K562 (cell line): ENCODE measurements at regions not wholly inside any gene's neighbourhood (a gene's known extent, or its start where the extent isn't known, plus 50 kb on each side); places are given as distances from the start of the nearest gene placed in this dataset.

Experiments
- ATAC-seq: fragments of 200-7000 bp; cut with Tn5 transposase; 3 replicates; pipeline ENCODE4 v1.9.1; 2020; ENCODE audit warnings: moderate library complexity
- BruUV-seq: library from RNA; stranded (reverse); fragments of 400-500 nt; replicated peaks from 2 replicates; lab custom pipeline; 2021; lab: Mats Ljungman, UMichigan
- CTCF ChIA-PET: fragments of 300-600 bp; formaldehyde crosslinking; extraction: SDS; loops from one replicate; lab custom pipeline; 2021; ENCODE audit warnings: low intra/inter-chr PET ratio; lab: Yijun Ruan, JAX
- POLR2A ChIA-PET: fragments of 300-600, 350-650 bp; sonication (Branson Sonifier 250); formaldehyde crosslinking; extraction: SDS; loops from one replicate; lab custom pipeline; 2021; ENCODE audit warnings: antibody characterized with exemption, inconsistent platforms; lab: Yijun Ruan, JAX
- DNase-seq, 4 experiments: peaks; one replicate each; pipeline versions ENCODE4 v3.0.0 to v3.0.0-alpha.2; 2011 to 2018; ENCODE audit warnings: low spot score in 3 of 4, mixed read lengths in 3 of 4; ENCODE audit errors: extremely low read depth in 1 of 4
- FAIRE-seq: peaks from 2 replicates; lab custom pipeline; 2011; peaks lifted over from hg19 to GRCh38; lab: Jason Lieb, UNC
- H2AFZ ChIP-seq: 2 replicates; pipeline ENCODE4 v1.6.0; 2011; ENCODE audit warnings: low read depth, low read length, control low read depth, inconsistent platforms
- H3K27ac ChIP-seq: fragments of 200-600 bp; 3 replicates; pipeline ENCODE4 v1.8.0; 2011; ENCODE audit warnings: low read depth, mild to moderate bottlenecking, control low read depth, inconsistent platforms, low read length, moderate library complexity, mixed read lengths; ENCODE audit errors: extremely low read depth
- H3K27me3 ChIP-seq, 2 experiments: fragments of 300-600 bp in 1 of 2; 2 replicates in 1 of 2; 3 replicates in 1 of 2; pipeline versions ENCODE4 v1.6.0 to v1.8.0; 2011; ENCODE audit warnings: inconsistent platforms in 2 of 2, low read length in 2 of 2, mild to moderate bottlenecking in 1 of 2, mixed read lengths in 1 of 2, moderate library complexity in 1 of 2; ENCODE audit not compliant: control insufficient read depth in 2 of 2, insufficient read depth in 2 of 2
- H3K36me3 ChIP-seq: fragments of 300-600 bp; 3 replicates; pipeline ENCODE4 v1.8.0; 2011; ENCODE audit warnings: mild to moderate bottlenecking, low read length, inconsistent platforms; ENCODE audit not compliant: control insufficient read depth, insufficient read depth
- H3K4me1 ChIP-seq, 2 experiments: fragments of 200-600 bp in 1 of 2; replicated peaks in 1 of 2; 2 replicates in 1 of 2; 3 replicates in 1 of 2; pipeline versions ENCODE4 v1.5.1 to v1.8.0; 2011; ENCODE audit warnings: inconsistent platforms in 2 of 2, low read length in 2 of 2, mild to moderate bottlenecking in 1 of 2, mixed read lengths in 1 of 2, moderate library complexity in 1 of 2; ENCODE audit not compliant: control insufficient read depth in 2 of 2, insufficient read depth in 2 of 2
- H3K4me2 ChIP-seq: 2 replicates; pipeline ENCODE4 v1.6.1; 2011; ENCODE audit warnings: low read length, control low read depth, inconsistent platforms, mixed read lengths; ENCODE audit not compliant: insufficient read depth
- H3K4me3 ChIP-seq: fragments of 200-600 bp; sonication (generic), shearing (Covaris generic); 2 replicates; pipeline ENCODE4 v1.5.1; 2016; ENCODE audit warnings: control low read depth, inconsistent platforms
- H3K79me2 ChIP-seq: fragments of 200-600 bp; 3 replicates; pipeline ENCODE4 v1.8.0; 2011; ENCODE audit warnings: low read length, inconsistent platforms; ENCODE audit not compliant: control insufficient read depth, insufficient read depth
- H3K9ac ChIP-seq, 2 experiments: 2 replicates each; pipeline versions ENCODE4 v1.6.0 to v1.6.1; 2011; ENCODE audit warnings: low read depth in 2 of 2, low read length in 2 of 2, control low read depth in 1 of 2, inconsistent platforms in 1 of 2, mild to moderate bottlenecking in 1 of 2, mixed read lengths in 1 of 2; ENCODE audit not compliant: insufficient read depth in 1 of 2
- H3K9me1 ChIP-seq: one replicate; pipeline ENCODE4 v1.6.0; 2011; ENCODE audit warnings: inconsistent platforms, mild to moderate bottlenecking, low read length, moderate library complexity; ENCODE audit not compliant: control insufficient read depth, insufficient read depth
- H3K9me3 ChIP-seq: replicated peaks from 2 replicates; pipeline ENCODE4 v1.5.1; 2011; ENCODE audit warnings: low read depth, low read length, inconsistent platforms; ENCODE audit not compliant: control insufficient read depth, insufficient read depth
- H4K20me1 ChIP-seq: replicated peaks from 2 replicates; pipeline ENCODE4 v1.6.1; 2011; ENCODE audit warnings: low read length, inconsistent platforms, mixed read lengths; ENCODE audit not compliant: control insufficient read depth, insufficient read depth
- ATF7 ChIP-seq: fragments of 450-650 bp; IDR thresholded peaks from 2 replicates; pipeline ENCODE4 v1.7.1; 2014; ENCODE audit warnings: mild to moderate bottlenecking, moderate library complexity
- CSDE1 ChIP-seq, 2 experiments: fragments of 450-650 bp; IDR thresholded peaks; 2 replicates each; pipeline ENCODE4 v1.6.1; 2016; ENCODE audit warnings: mild to moderate bottlenecking in 1 of 2
- CTBP1 ChIP-seq: fragments of 450-650 bp; IDR thresholded peaks from 2 replicates; pipeline ENCODE4 v1.6.1; 2016; ENCODE audit warnings: borderline replicate concordance
- FOXM1 ChIP-seq, 2 experiments: fragments of 450-650 bp in 1 of 2; sonication (generic) in 1 of 2; formaldehyde crosslinking in 1 of 2; IDR thresholded peaks; 2 replicates each; pipeline versions ENCODE4 v1.6.1 to v1.9.0; 2017 to 2022; ENCODE audit warnings: low read depth in 2 of 2, mild to moderate bottlenecking in 2 of 2, missing genetic modification reagents in 1 of 2, moderate library complexity in 1 of 2
- HLTF ChIP-seq: fragments of 450-650 bp; IDR thresholded peaks from 2 replicates; pipeline ENCODE4 v1.6.1; 2016
- KAT8 ChIP-seq: fragments of 450-650 bp; IDR thresholded peaks from 2 replicates; pipeline ENCODE4 v1.6.1; 2016; ENCODE audit warnings: low read depth, mild to moderate bottlenecking
- MAFF ChIP-seq: IDR thresholded peaks from 2 replicates; pipeline ENCODE4 v1.6.1; 2012; ENCODE audit warnings: low read length, improper control_type of control experiment
- MAFG ChIP-seq: fragments of 450-650 bp; conservative IDR thresholded peaks from 2 replicates; pipeline ENCODE4 v1.6.1; 2016; ENCODE audit warnings: missing genetic modification characterization, missing compliant biosample characterization
- MAFK ChIP-seq: IDR thresholded peaks from 2 replicates; pipeline ENCODE4 v1.6.1; 2011; ENCODE audit warnings: low read length, improper control_type of control experiment
- MCM7 ChIP-seq, 2 experiments: fragments of 450-650 bp; IDR thresholded peaks; 2 replicates each; pipeline ENCODE4 v1.6.1; 2016 to 2018
- PCBP2 ChIP-seq: fragments of 200-400 bp; formaldehyde crosslinking; IDR thresholded peaks from 2 replicates; pipeline ENCODE4 v1.6.1; 2018; ENCODE audit warnings: low read length, low read depth, mild to moderate bottlenecking, moderate library complexity; ENCODE audit not compliant: poor library complexity, severe bottlenecking
- TGIF2 ChIP-seq: sonication (generic); formaldehyde crosslinking; IDR thresholded peaks from 2 replicates; pipeline ENCODE4 v1.8.1; 2022; ENCODE audit warnings: mild to moderate bottlenecking, missing genetic modification reagents, moderate library complexity
- XRCC3 ChIP-seq: fragments of 450-650 bp; IDR thresholded peaks from 2 replicates; pipeline ENCODE4 v1.6.1; 2017; ENCODE audit warnings: mild to moderate bottlenecking, moderate library complexity
- ZC3H11A ChIP-seq: IDR thresholded peaks from 2 replicates; pipeline ENCODE4 v1.6.1; 2012; ENCODE audit warnings: low read depth, low read length, improper control_type of control experiment
- ZNF316 ChIP-seq: fragments of 450-650 bp; IDR thresholded peaks from 2 replicates; pipeline ENCODE4 v1.6.1; 2016
- WGBS: fragments of 100-300 bp; shearing (Covaris generic); methylation state at CpG from one replicate; pipeline ENCODE4 v1.1.6; 2016; ENCODE audit warnings: low coverage, mixed read lengths; ENCODE audit not compliant: insufficient coverage; ENCODE audit errors: missing lambda C conversion rate; 5-methylcytosine and 5-hydroxymethylcytosine counted together
- in situ Hi-C: fragments of 300-500 bp; cut with MboI; formaldehyde crosslinking; loops from 4 replicates; pipeline ENCODE4 v1.15.0; 2018; ENCODE audit warnings: inconsistent platforms, mixed read lengths
- intact Hi-C: fragments of 100-400 bp; cut with micrococcal nuclease; formaldehyde crosslinking; loops from 2 replicates; pipeline ENCODE4 v1.14.2; 2022
- TF ChIP-seq, protein P1 (sequence below), 2 experiments: IDR thresholded peaks; 2 replicates each; pipeline ENCODE4 v1.6.1; 2011; ENCODE audit warnings: borderline replicate concordance in 1 of 2, control low read depth in 1 of 2, low read depth in 1 of 2, low read length in 1 of 2, mild to moderate bottlenecking in 1 of 2, mixed read lengths in 1 of 2, moderate library complexity in 1 of 2; ENCODE audit not compliant: insufficient read depth in 1 of 2, insufficient read length in 1 of 2, poor library complexity in 1 of 2, severe bottlenecking in 1 of 2; ENCODE audit errors: extremely low read depth in 1 of 2
- TF ChIP-seq, protein P2 (sequence below): sonication (generic); formaldehyde crosslinking; IDR thresholded peaks from 2 replicates; pipeline ENCODE4 v1.8.0; 2022; ENCODE audit warnings: mild to moderate bottlenecking, missing genetic modification reagents
- TF ChIP-seq, protein P3 (sequence below): fragments of 250-450 bp; sonication (Bioruptor Pico); IDR thresholded peaks from 2 replicates; pipeline ENCODE4 v1.8.0; 2022; ENCODE audit warnings: inconsistent platforms, mild to moderate bottlenecking, moderate library complexity, borderline replicate concordance

DNA sequence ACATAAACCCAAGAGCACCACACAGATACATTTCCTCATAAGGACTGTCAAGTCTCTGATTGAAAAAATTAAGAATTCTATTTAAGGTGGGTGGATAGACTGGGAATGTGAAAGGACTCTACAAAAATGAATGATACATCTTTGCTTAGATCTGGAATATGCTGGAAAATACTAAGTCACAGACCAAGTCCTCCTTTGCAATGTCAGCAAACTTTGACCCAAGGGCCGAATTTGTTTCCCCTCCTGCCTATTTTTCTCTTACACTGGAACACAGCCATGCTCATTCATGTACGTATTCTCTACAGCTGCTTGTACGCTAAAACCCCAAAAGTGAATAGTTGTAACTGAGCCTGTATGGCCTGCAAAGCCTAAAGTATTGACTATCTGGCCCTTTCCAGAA lies 180.7 kb downstream of the ADSS2 start:
- FAIRE-seq, result no peak
- Histone ChIP-seq H3K36me3 (no peaks in the 10 kb centered on the region), H3K4me1 (peaks cover 6 to 12% of the 10 kb centered on the region in 2 experiments; a peak in 4 of 5 replicates), H3K79me2 (no peaks in the 10 kb centered on the region), H3K9me3 (no peaks in the 10 kb centered on the region), H3K27me3 (peaks cover 19 to 30% of the 10 kb centered on the region in 2 experiments; a peak in 4 of 5 replicates), H3K4me2 (no peak overlapping the region), H3K9ac (no peak overlapping the region), H3K9me1 (no peaks in the 10 kb centered on the region), H3K27ac (no peak overlapping the region), H3K4me3 (no peak overlapping the region), H2AFZ (no peak overlapping the region), H4K20me1 (no peaks in the 10 kb centered on the region)
- in situ Hi-C loops (loop anchor here (25.0 kb wide), 2 partner anchors 784 to 1809 kb away; no protein-coding TSS in a partner anchor), intact Hi-C loops (loop anchor here (5.0 kb wide), 7 partner anchors 109 to 1804 kb away; no protein-coding TSS in a partner anchor)
- ChIA-PET CTCF (interaction anchor here (4.6 kb wide), 1 partner anchor 927 kb away, joined by 37 read pairs; no protein-coding TSS in a partner anchor), POLR2A (no interaction called here)
- DNase-seq, result no peak
- BruUV-seq, result no TSS peak
- no peak for ATAC-seq
- 5% methylated on average over 3 of the region's 3 CpGs for WGBS
- TF ChIP-seq ZC3H11A, result no peak
- TF ChIP-seq XRCC3, result no peak
- TF ChIP-seq KAT8, result no peak
- peak; percentile 71 for TF ChIP-seq ZNF316
- TF ChIP-seq, protein P1, sequence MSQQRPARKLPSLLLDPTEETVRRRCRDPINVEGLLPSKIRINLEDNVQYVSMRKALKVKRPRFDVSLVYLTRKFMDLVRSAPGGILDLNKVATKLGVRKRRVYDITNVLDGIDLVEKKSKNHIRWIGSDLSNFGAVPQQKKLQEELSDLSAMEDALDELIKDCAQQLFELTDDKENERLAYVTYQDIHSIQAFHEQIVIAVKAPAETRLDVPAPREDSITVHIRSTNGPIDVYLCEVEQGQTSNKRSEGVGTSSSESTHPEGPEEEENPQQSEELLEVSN (IDR thresholded peaks at IDR 0.05; ENCODE audit: borderline replicate concordance in 1 of 2, extremely low read depth in 1 of 2, insufficient read depth in 1 of 2, insufficient read length in 1 of 2, low read depth in 1 of 2, low read length in 1 of 2, poor library complexity in 1 of 2, severe bottlenecking in 1 of 2), result no peak
- TF ChIP-seq MCM7 (IDR thresholded peaks at IDR 0.05), result no peak
- no peak for TF ChIP-seq CSDE1 (IDR thresholded peaks at IDR 0.05)
- TF ChIP-seq ATF7, result no peak
- TF ChIP-seq MAFF, result peak; percentile 28; the same call in 1 of the 2 replicates
- no peak for TF ChIP-seq FOXM1 (IDR thresholded peaks at IDR 0.05; ENCODE audit: low read depth)
- TF ChIP-seq FOXM1 (CRISPR knock-in tag; IDR thresholded peaks at IDR 0.05; ENCODE audit: low read depth), result no peak
- TF ChIP-seq CTBP1, result no peak
- peak; percentile 41; the same call in 1 of the 2 replicates for TF ChIP-seq MAFG (tag)
- TF ChIP-seq, protein P2, sequence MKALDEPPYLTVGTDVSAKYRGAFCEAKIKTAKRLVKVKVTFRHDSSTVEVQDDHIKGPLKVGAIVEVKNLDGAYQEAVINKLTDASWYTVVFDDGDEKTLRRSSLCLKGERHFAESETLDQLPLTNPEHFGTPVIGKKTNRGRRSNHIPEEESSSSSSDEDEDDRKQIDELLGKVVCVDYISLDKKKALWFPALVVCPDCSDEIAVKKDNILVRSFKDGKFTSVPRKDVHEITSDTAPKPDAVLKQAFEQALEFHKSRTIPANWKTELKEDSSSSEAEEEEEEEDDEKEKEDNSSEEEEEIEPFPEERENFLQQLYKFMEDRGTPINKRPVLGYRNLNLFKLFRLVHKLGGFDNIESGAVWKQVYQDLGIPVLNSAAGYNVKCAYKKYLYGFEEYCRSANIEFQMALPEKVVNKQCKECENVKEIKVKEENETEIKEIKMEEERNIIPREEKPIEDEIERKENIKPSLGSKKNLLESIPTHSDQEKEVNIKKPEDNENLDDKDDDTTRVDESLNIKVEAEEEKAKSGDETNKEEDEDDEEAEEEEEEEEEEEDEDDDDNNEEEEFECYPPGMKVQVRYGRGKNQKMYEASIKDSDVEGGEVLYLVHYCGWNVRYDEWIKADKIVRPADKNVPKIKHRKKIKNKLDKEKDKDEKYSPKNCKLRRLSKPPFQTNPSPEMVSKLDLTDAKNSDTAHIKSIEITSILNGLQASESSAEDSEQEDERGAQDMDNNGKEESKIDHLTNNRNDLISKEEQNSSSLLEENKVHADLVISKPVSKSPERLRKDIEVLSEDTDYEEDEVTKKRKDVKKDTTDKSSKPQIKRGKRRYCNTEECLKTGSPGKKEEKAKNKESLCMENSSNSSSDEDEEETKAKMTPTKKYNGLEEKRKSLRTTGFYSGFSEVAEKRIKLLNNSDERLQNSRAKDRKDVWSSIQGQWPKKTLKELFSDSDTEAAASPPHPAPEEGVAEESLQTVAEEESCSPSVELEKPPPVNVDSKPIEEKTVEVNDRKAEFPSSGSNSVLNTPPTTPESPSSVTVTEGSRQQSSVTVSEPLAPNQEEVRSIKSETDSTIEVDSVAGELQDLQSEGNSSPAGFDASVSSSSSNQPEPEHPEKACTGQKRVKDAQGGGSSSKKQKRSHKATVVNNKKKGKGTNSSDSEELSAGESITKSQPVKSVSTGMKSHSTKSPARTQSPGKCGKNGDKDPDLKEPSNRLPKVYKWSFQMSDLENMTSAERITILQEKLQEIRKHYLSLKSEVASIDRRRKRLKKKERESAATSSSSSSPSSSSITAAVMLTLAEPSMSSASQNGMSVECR, result no peak
- TF ChIP-seq TGIF2 (CRISPR knock-in tag), result no peak
- TF ChIP-seq HLTF, result no peak
- TF ChIP-seq MAFK, result peak; percentile 44; the same call in 1 of the 2 replicates
- TF ChIP-seq, protein P3, sequence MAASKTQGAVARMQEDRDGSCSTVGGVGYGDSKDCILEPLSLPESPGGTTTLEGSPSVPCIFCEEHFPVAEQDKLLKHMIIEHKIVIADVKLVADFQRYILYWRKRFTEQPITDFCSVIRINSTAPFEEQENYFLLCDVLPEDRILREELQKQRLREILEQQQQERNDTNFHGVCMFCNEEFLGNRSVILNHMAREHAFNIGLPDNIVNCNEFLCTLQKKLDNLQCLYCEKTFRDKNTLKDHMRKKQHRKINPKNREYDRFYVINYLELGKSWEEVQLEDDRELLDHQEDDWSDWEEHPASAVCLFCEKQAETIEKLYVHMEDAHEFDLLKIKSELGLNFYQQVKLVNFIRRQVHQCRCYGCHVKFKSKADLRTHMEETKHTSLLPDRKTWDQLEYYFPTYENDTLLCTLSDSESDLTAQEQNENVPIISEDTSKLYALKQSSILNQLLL, result no peak
- TF ChIP-seq PCBP2, result no peak
